ENCODE measurements at regions not wholly inside any gene's neighbourhood (a gene's known extent, or its start where the extent isn't known, plus 50 kb on each side); places are given as distances from the start of the nearest gene placed in this dataset.

- no peak for TF ChIP-seq CTCF (IDR thresholded peaks at IDR 0.05; ENCODE audit: extremely low read depth, insufficient read depth, missing control alignments)
- no peak for DNase-seq (ENCODE audit: low spot score)
These were observed 77.5 kb upstream of the KCNK2 start for GRCh38 chr1:215005078-215005477.

GRCh38 chr1:215005656-215006345 lies 76.7 kb upstream of the KCNK2 start:
- no peak for DNase-seq (ENCODE audit: low spot score)
- in situ Hi-C loops (cut with MboI; ENCODE audit: low pct_unique_long_range_greater_than_20kb, low sequenced_read_pairs, unreplicated experiment) = no loop called here
- TF ChIP-seq CTCF (IDR thresholded peaks at IDR 0.05; ENCODE audit: extremely low read depth, insufficient read depth, missing control alignments) = no peak

More at GRCh38 chr1:215005078-215005477, 77.5 kb upstream of the KCNK2 start:
- in situ Hi-C loops (cut with MboI; ENCODE audit: low pct_unique_long_range_greater_than_20kb, low sequenced_read_pairs, unreplicated experiment) = no loop called here

- no peak for DNase-seq (ENCODE audit: low spot score)
- in situ Hi-C loops (cut with MboI; ENCODE audit: low pct_unique_long_range_greater_than_20kb, low sequenced_read_pairs, unreplicated experiment) = no loop called here
- no peak for TF ChIP-seq CTCF (IDR thresholded peaks at IDR 0.05; ENCODE audit: extremely low read depth, insufficient read depth, missing control alignments)
These were observed 74.7 kb upstream of the KCNK2 start for GRCh38 chr1:215007880-215008279.

- DNase-seq (ENCODE audit: low spot score) = no peak
- in situ Hi-C loops (cut with MboI; ENCODE audit: low pct_unique_long_range_greater_than_20kb, low sequenced_read_pairs, unreplicated experiment) = no loop called here
- no peak for TF ChIP-seq CTCF (IDR thresholded peaks at IDR 0.05; ENCODE audit: extremely low read depth, insufficient read depth, missing control alignments)
These were observed 64.0 kb upstream of the KCNK2 start for GRCh38 chr1:215018555-215018954.

- no peak for DNase-seq (ENCODE audit: low spot score)
- in situ Hi-C loops (cut with MboI; ENCODE audit: low pct_unique_long_range_greater_than_20kb, low sequenced_read_pairs, unreplicated experiment) = no loop called here
- TF ChIP-seq CTCF (IDR thresholded peaks at IDR 0.05; ENCODE audit: extremely low read depth, insufficient read depth, missing control alignments) = no peak
These were observed 60.3 kb upstream of the KCNK2 start for GRCh38 chr1:215022204-215022603.

GRCh38 chr1:215022741-215023141 lies 59.8 kb upstream of the KCNK2 start:
- no peak for TF ChIP-seq CTCF (IDR thresholded peaks at IDR 0.05; ENCODE audit: extremely low read depth, insufficient read depth, missing control alignments)
- in situ Hi-C loops (cut with MboI; ENCODE audit: low pct_unique_long_range_greater_than_20kb, low sequenced_read_pairs, unreplicated experiment) = no loop called here
- no peak for DNase-seq (ENCODE audit: low spot score)
